ENCODE measurements at regions not wholly inside any gene's neighbourhood (a gene's known extent, or its start where the extent isn't known, plus 50 kb on each side); places are given as distances from the start of the nearest gene placed in this dataset.

GRCh38 chr3:147925272-147925671 lies 516.1 kb downstream of the ZIC1 start:
- Histone ChIP-seq H3K27me3 (replicated peaks in 1 of 7) (no peaks in the 10 kb centered on the region), H3K9me3 (no peaks in the 10 kb centered on the region), H3K4me3 (no peak overlapping the region), H3K27ac (no peak overlapping the region), H3K4me1 (no peaks in the 10 kb centered on the region), H3K36me3 (no peaks in the 10 kb centered on the region)
- TF ChIP-seq POLR2A (IDR thresholded peaks at IDR 0.05) (no peak), CTCF (IDR thresholded peaks at IDR 0.05 in 8 of 11, conservative IDR thresholded peaks at IDR 0.05 in 3 of 11) (no peak), POLR2AphosphoS5 (IDR thresholded peaks at IDR 0.05) (no peak)
- DNase-seq: no peak
- intact Hi-C loops (cut with DNase I; ENCODE audit: low total_unique reads): no loop called here

DNA sequence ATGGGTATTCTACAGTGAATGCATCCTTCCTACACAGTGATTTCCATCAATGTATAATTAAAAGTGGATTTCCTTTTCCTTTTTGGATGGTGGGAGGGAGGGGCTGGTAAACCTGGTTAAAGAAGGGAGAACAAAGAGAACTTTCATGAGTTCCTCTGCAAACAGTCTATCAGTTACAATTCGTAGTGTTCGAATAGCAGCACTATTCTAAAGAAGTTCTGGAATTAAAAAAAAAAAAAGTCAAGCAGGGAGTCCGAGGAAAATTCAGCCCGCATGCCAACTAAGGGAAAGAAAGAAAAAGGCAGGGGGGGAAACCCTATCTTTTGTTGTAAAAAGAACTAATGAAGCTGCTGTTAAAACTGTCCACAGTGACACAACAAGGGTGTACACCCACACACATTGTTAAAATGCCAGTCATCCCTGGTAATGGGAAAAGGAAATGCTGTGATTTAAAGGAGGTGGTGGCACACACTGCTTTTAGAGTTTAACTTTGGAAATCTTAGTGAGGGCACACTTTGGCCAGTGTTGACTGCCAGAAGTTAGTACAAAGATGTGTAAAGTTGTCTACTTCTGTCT lies 521.2 kb downstream of the ZIC1 start:
- Histone ChIP-seq H3K27ac (no peak overlapping the region), H3K27me3 (replicated peaks in 1 of 7) (no peaks in the 10 kb centered on the region), H3K36me3 (no peaks in the 10 kb centered on the region), H3K9me3 (no peaks in the 10 kb centered on the region), H3K4me3 (no peak overlapping the region), H3K4me1 (no peaks in the 10 kb centered on the region)
- TF ChIP-seq POLR2AphosphoS5 (IDR thresholded peaks at IDR 0.05) (no peak), POLR2A (IDR thresholded peaks at IDR 0.05) (no peak), CTCF (IDR thresholded peaks at IDR 0.05 in 8 of 11, conservative IDR thresholded peaks at IDR 0.05 in 3 of 11) (no peak)
- WGBS, 5 donors: 48 to 61% (median 52%) methylated on average over 4 of the region's 4 CpGs
- no peak for DNase-seq
- intact Hi-C loops (cut with DNase I; ENCODE audit: low total_unique reads): no loop called here

DNA sequence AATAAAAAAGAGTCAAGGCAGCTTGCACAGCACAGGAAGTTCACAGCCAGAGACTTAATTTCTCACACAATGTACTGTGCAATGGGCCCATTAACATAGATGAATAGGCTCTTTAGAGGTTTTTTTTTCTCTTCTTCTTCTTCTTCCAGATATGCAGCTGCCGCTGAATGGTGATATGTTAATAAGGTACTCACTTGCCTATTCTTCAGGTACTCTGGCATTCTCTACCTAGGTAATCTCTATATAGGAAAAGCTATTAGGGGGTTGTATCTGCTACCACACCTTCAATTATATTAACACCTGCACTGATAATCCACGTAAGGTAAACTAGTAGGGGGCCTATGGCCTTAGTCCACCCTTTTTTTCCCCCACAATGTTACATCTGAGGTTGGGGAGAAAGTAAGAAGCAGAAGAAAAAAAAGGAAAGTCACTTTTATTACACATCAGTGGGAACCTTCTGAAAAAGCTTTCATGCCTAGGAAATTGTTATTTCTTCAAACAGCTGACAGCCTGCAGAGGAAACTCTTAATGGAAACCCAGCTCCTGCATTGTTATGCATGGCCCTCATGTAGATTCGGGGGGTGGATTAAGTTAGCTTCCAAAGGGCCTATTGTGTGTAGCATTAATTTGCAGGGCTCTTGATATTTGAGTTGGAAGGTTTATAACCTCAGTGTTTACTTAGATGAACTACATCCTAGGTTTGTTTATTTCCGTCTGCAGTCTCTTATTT lies 525.5 kb downstream of the ZIC1 start:
- no peak for DNase-seq
- no peak overlapping the region for H3K27ac ChIP-seq
- intact Hi-C loops (cut with DNase I; ENCODE audit: low total_unique reads): no loop called here
- no peak for TF ChIP-seq CTCF (IDR thresholded peaks at IDR 0.05 in 8 of 11, conservative IDR thresholded peaks at IDR 0.05 in 3 of 11)
- TF ChIP-seq POLR2AphosphoS5 (IDR thresholded peaks at IDR 0.05): no peak
- no peak for TF ChIP-seq POLR2A (IDR thresholded peaks at IDR 0.05)
- no peaks in the 10 kb centered on the region for H3K4me1 ChIP-seq
- no peak overlapping the region for H3K4me3 ChIP-seq
- no peaks in the 10 kb centered on the region for H3K36me3 ChIP-seq
- no peaks in the 10 kb centered on the region for H3K9me3 ChIP-seq
- 50 to 64% (median 52%) methylated on average over 4 of the region's 4 CpGs for WGBS, 5 donors
- H3K27me3 ChIP-seq (replicated peaks in 1 of 7): no peaks in the 10 kb centered on the region

DNA sequence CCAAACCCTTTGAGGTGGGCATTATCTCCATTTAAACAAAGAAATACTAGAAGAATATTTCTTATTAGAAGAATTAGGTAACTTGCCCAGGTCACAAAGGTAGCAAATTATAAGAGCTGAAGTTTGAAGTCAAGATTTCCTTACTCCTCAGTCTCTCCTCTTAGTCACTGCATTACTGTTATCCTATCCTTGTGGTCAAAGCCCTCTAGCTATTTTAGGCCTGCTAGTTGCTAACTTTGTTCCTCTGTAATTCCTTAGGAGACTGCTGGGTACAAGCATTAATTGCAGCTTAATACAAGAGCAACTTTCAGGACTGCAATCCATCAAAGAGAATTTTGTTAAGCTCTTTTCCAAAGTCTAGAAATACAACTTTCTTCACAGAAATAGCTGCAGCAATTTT lies 528.2 kb downstream of the ZIC1 start:
- Histone ChIP-seq H3K27me3 (replicated peaks in 1 of 7) (no peaks in the 10 kb centered on the region), H3K36me3 (no peaks in the 10 kb centered on the region), H3K27ac (no peak overlapping the region), H3K9me3 (no peaks in the 10 kb centered on the region), H3K4me3 (no peak overlapping the region), H3K4me1 (no peaks in the 10 kb centered on the region)
- intact Hi-C loops (cut with DNase I; ENCODE audit: low total_unique reads): no loop called here
- no peak for TF ChIP-seq POLR2AphosphoS5 (IDR thresholded peaks at IDR 0.05)
- no peak for DNase-seq
